IPS DF 19.7 (cell line): ENCODE measurements at regions not wholly inside any gene's neighbourhood (a gene's known extent, or its start where the extent isn't known, plus 50 kb on each side); places are given as distances from the start of the nearest gene placed in this dataset.

Source experiments
- DNase-seq: peaks from one replicate; pipeline ENCODE4 v3.0.0-alpha.2; 2013; ENCODE audit warnings: low read depth, low spot score

- DNase-seq, result no peak
Measured at GRCh38 chr4:23194751-23195150, 502.0 kb downstream of the GBA3 start.

DNA sequence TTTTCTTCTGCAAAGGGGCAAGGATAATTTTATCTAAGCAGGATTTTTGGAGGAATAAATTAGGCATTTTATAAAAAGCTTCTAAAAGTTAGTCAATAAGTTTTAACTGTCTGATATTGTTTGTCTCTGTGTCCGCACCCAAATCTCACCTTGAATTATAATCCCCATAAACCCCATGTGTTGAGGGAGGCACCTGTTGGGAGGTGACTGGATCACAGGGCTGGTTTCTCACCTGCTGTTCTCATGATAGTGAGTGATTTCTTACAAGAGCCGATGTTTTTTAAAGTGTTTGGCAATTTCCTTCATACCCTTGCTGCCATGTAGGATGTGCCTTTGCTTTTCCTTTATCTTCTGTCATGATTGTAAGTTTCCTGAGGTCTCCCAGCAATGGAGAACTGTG is 481.4 kb downstream of the GBA3 start:
- DNase-seq, result no peak

DNA sequence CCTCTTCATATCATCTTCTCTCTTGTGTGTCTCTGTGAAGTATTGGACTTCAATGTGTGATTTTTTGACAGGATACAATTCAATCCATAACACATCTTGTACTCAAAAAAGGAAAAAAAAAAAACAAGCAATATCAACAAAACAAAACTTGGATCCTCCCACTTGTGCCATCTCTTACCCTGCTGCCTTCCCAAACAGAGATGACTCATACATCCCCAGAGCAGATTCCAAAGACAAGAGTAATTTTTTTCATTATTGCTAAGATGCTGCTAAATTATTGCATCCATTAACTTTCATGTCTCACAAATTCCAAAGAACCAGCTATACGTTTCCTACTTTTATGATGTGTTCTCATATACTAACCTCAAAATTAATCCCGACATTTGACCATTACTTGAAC is 479.2 kb downstream of the GBA3 start:
- no peak for DNase-seq

DNA sequence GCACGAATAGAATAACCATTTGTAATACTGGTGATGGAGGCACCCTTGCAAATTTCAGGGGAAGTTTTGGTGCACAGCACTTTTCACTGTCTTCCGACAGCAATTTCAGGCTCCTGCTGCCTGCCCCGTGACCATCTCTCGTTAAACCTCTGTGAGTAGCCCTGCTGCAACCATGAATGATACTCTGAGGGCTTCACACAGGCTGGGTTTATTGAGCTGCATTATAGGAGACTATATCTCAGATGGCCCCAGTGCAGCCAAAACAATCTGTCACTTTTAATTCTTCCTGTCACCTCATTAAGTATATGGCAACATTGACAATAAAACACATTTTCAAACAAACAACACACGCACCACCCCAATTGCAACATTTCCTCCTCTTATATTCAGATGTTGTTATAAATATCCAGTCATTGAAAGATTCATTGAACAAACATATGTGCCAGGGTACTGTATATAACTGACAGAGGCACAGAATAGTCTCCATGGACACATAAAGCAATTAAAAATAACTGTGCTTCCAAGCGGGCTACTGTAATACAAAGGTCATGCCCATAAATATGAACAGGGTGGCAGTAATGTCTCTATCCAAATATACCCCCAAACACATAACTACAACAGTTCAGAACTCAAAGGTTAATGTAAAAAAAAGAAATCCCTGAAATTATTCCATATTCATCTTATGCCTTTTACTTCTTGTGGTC is 477.0 kb downstream of the GBA3 start:
- DNase-seq, result no peak

- DNase-seq, result no peak
Measured at GRCh38 chr4:23166919-23167318, 474.2 kb downstream of the GBA3 start.

GRCh38 chr4:23166407-23166806 is 473.7 kb downstream of the GBA3 start:
- DNase-seq, result no peak

DNA sequence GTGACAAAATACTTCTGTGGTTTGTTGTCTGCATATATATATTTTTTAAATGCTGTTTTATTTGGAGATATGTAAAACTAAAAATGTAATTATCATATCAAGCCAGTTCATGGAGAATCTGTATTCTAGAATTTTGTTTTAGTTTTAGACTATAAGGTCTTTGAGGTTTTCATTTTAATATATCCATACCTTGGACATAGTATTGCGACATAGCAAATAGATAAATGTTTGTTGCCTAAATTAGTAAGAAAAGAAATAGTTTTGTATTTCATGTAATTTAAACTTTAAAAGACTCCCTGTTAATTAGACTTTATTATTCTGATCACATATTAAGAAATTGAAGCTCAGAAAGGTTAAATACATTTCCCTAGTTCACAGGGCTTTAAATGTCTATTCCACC is 472.9 kb downstream of the GBA3 start:
- DNase-seq, result no peak

GRCh38 chr4:23163647-23164436 is 471.1 kb downstream of the GBA3 start:
- DNase-seq, result no peak

DNA sequence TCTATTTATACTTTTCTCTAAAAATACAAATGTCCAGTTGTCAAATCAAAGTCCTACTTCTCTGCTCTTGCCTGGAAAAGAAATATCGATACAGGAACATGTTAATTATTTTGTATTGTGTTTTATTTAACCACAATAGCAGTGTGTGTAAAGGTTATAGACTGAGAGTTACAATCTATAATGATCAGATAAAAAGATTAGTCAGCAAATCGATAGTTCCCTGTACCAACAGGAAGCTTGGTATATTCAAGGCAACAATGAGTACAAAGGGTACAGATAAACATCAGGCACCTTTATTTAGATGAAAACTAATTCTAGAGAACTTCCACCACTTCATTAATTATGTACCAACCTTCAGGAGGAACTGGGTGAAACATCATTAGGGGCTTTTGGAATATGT is 469.5 kb downstream of the GBA3 start:
- no peak for DNase-seq

- no peak for DNase-seq
Measured at GRCh38 chr4:23161787-23162186, 469.1 kb downstream of the GBA3 start.

DNA sequence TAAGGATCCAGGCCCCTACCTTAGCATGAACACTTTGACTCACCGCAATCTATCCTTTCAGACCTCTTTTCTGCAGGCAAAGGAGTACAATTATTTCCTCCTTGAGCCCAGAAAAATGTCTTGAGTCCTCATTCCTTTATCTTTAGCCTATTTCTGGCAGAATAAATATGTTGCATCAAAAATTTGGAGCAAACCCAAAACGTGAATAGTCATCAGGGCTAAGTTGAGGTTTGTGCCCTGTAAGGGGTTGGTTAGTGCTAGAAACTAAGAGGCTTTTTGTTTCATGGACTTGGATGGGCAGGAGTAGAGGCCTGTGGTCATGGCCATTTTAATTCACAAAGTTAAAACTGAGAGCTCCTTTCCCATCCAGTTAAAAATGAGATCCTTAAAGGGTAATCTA is 460.3 kb downstream of the GBA3 start:
- DNase-seq, result no peak

GRCh38 chr4:23149815-23150214 is 457.1 kb downstream of the GBA3 start:
- no peak for DNase-seq

DNA sequence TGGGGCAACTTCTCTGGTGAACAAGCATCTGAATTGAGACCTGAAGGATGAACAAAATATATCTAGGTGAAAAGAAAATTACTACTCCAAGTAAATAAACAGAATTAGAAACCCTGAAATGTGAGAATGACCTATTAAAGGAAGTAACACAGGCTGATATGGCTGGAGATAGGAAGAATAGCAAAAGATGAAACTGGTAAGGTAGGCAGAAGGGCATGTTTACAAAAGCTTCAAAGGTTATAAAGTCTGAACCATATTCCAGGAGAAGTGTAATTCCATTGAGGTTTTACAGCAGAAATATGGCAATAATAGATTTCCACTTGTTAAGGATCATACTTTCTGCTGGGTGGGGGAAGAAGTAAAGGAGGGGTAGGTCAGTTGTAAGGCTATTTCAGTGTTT is 452.0 kb downstream of the GBA3 start:
- DNase-seq, result no peak

DNA sequence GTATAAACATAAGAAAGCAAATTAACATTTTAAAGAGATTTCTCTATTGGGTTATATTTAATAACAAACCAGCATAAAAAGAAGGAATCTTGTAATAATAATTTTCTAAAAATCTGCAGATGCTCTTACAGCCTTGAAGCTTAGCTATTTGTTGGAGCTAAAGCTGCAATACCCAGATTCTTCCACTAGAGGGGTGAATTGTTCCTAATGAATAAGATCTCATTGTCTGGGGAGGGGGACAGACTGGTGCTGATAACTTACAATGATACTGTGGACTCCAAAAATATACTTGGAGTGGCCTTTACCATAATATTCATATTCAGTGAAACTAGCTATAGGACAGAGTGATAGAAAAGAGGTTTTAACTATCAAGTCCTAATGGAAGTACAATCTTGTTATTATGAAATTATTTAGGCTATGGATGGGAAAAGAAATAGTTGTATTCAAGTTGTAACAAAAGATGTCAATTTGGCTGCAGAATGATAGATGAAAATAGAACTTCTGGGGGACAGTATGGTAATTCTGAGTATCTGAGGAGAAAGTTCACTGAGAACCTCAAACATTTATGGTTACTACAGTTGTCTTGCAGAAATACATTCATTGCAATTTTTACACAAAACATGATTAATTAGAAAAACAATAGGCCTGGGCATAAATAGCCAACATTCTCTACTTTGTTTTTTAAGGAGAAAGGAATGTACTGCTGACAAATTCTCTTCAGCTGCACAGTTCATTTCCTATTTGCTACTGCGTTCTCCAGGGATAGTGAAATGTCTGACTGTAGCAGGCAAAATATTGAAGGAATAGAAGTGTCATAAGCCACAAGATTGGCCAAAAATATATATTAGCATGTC is 443.3 kb downstream of the GBA3 start:
- DNase-seq, result peak; percentile 42

GRCh38 chr4:23134331-23134730 is 441.6 kb downstream of the GBA3 start:
- DNase-seq, result no peak

DNA sequence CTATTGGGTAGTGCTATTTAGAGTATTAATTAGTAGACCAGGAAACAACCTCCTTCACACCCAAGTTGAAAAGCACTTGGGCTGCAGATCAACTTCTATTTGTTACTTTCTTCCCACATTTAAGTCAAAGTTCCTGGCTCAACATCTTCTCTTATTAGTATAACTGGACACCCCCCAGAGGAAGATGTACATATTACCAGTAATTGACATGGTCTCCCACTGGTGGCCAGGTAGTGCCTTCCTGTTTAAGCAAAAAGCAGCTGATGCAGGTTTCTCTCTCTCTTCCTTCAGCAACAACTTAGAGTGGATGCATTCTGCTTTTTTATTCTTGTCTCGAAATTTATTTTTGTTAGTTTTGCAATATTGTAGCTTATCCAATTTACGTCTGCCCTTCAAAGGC is 438.1 kb downstream of the GBA3 start:
- DNase-seq, result no peak

DNA sequence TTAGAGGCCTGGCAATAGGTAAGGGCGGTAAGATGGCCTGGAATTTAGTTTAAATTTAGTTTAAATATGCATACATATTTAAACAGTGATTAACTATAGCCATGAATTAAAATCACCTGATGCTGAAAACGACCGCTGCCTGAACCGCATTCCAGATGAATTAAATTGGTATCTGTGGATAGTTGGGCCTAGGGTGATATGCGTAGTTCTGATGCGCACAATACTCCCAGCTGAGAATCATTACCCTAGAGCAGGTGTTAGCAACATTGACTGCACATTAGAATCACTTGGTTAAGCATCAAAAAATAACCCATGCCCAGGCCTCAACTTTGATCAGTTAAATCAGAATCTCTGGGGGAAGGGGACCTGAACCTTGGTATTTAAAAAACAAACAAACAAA is 432.4 kb downstream of the GBA3 start:
- DNase-seq, result no peak

GRCh38 chr4:23122666-23123400 is 430.1 kb downstream of the GBA3 start:
- no peak for DNase-seq

DNA sequence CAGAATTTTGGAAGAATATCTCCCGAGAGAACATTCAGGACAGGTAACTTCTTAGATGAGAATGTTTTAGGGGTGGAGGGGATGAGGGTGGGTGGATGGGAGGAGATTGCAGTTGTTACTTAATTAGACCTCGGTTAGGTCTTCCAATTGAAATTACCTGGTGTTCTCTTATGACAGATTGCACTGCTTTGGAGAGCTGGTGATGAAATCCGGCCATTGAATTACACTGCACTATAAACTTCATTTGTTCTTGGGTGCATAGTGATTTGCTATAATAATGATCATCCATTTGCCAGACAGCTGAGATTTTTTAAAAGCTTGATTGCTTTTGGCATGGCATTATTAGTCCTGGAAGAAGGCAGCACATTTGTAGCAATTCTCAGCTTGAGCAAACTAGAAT is 427.6 kb downstream of the GBA3 start:
- no peak for DNase-seq

DNA sequence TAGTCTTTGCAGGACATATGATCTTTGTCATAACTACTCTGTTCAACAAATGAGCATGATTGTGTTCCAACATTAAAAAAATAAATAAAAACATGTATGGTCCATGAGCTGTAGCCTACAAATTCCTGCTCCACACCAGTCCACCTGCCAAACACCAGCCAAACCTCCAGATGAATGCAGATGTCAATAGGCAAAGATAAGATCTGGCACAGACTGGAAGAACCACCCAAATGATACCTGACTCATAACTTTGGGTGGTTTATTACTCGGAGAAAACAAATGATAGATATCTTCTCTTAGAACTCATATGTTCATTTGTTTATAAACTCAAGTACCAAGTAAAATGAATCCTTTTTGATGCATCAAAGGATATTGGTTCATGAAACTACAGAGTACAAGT is 425.1 kb downstream of the GBA3 start:
- DNase-seq, result no peak

GRCh38 chr4:23114538-23114937 is 421.8 kb downstream of the GBA3 start:
- DNase-seq, result no peak

DNA sequence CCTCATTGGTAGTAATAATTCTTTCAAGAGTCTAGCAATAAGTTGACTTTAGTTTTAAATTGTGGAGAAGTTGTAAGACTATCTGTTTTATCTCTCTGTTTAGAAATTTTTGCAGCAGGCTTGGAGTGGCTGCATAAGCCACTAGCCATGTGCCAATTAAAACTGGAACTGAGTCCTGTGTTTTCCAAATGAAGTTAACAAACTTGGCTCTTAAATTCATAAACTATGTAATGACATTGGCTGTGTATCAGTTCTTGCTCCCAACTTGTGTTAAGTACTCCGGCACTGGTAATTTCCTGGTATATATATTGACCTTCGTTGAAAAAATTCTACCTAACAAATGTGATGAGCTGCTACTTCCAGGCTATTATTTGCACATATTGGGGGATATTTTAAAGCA is 420.4 kb downstream of the GBA3 start:
- no peak for DNase-seq
